Activated CD4-positive, alpha-beta T cell treated with anti-CD3 and anti-CD28 coated beads, Interleukin-2, amount 50 U/mL, for 48 hours (primary cell): ENCODE measurements at regions not wholly inside any gene's neighbourhood (a gene's known extent, or its start where the extent isn't known, plus 50 kb on each side); places are given as distances from the start of the nearest gene placed in this dataset.

Experiments used
- DNase-seq, 2 experiments: peaks; one replicate each; pipeline ENCODE4 v3.0.0-alpha.2; 2020

GRCh38 chr20:62527781-62528180 is 52.0 kb upstream of the GATA5 start:
- DNase-seq: no peak

- no peak for DNase-seq
Observed at GRCh38 chr20:62528983-62529891, 53.4 kb upstream of the GATA5 start.

GRCh38 chr20:62529896-62530642 is 54.3 kb upstream of the GATA5 start:
- no peak for DNase-seq

DNA sequence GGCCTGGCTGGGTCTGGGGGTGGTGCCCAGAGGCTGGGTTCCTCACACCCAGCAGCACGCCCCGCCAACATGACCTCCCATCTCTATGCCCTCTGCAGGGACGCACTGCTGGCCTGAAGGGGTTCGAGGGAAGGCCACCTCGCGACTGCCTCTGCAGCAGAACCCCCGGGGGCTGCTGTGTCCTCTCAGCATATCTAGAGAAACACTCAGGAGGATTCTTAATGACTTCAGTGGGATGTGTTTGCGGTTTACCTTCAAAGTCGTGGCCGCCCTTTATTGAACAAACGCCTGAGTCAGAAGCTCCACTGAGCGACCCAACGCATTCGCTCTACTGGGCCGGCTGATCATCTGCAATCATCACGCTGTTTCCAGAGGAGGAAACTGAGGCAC is 54.8 kb upstream of the GATA5 start:
- no peak for DNase-seq

DNA sequence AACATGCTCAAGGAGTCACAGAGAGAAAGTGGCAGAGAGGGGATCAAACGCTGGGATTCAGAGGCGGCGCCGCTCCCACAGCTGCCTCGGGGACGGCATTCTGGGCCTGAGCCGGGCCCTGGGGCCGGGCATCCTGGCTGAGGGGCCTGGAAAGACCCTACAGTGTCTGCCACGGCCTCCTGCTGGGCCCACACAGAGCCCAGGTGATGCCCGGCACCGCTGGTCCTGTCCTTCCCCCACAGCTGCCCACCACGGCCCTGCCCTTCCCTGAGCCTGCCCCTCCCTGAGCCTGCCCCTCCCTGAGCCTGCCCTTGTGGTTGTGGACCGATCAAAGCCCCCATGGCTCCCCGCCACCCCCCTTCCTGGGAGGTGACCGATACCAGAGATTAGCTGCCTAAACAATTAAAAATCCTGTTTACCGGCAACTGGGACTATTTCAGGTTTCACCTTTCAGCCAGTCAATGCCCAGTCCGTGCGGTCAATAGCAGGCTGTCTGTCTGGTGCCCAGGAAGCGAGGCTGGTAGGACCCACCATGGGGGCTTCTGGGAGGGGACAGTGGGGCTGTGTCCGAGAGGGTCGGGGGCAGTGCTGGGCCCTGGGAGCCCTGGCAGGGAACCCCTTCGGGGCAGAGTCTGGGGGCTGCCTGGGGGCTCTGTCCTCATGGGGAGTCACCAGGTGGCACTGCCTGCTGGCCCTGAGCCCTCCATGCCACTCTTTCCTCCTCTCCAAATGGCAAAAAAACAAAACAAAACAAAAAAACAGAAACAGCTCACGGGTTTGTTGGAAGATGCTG is 55.4 kb upstream of the GATA5 start:
- no peak for DNase-seq

DNA sequence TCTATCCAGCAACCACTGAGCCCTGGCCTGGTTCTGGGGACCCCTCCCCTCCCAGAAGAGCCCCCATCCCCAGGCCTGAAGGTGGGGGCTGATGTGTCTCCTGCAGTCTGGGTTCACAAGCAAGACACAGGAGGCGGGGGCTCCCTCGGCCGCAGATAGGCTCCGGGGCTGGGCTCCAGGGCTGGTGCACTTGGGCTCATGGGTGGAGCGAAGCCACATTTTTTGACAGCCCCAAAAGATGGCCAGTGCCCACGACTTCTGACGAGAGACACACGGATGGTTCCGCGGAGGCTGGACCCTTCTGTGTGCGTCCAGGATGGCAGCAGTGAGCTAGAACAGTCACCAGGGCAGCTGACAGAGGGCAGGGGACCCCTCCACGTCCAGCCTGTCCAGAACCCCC is 57.1 kb upstream of the GATA5 start:
- DNase-seq: no peak

- DNase-seq: no peak
Observed at GRCh38 chr20:62533591-62534495, 58.0 kb upstream of the GATA5 start.

- DNase-seq: no peak
Observed at GRCh38 chr20:62534526-62535221, 58.9 kb upstream of the GATA5 start.

DNA sequence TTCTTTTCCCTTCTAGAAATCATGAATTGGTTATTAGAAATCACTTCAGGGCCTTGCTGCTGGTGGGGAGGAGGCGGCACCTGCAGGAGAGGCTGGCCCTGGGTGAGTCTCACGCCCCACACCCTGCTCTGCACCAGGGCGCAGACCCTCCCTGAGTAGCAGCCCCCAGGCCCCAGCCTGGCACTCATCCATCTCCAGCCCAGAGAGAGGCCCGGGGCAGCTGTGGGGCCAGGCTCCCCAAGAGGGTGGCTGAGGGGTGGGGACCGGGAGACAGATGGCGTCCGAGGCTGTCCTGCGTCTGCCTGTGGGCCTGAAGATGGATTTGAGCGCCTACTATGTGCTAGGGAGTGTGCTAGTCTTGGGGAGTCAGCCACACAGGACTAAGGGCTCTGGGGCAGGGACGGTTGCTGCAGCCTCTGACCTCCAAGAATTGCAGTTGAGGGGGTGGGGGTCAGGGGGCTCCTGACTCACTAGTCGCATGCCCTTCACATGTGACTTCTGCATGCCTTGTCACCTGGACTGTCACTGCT is 59.6 kb upstream of the GATA5 start:
- no peak for DNase-seq

GRCh38 chr20:62535964-62536363 is 60.2 kb upstream of the GATA5 start:
- DNase-seq: no peak

GRCh38 chr20:62536871-62537401 is 61.1 kb upstream of the GATA5 start:
- DNase-seq: no peak

DNA sequence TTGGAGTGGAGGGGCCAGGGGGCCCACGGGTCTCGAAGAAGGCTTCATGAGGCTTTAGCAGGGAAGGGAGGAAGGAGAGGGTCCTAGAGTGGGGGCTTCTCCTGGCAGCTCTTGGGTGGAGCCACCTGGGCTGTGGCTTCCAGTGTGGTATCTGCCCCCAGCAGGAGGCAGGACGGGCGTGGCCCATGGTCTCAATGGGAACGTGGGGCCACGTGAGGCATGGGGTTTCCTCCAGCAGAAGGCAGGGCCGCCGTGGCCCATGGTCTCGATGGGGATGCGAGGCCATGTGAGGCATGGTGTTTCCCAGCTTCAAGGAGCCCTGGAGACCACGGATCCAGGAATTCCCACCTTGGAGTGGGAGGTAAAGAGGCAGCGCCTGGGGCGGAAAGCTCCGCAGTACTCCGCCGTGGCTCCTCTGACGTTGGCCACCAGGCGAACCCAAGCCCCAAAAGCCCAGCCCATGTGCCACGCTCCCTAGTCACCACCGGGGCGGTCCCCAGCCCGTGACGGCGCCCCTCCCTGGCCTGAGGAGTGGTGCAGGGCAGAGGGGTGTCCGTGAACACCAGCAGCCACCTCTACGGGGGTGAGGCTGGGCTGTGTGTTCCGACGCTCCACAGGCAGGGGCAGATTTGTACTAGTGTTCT is 62.0 kb upstream of the GATA5 start:
- DNase-seq: no peak

DNA sequence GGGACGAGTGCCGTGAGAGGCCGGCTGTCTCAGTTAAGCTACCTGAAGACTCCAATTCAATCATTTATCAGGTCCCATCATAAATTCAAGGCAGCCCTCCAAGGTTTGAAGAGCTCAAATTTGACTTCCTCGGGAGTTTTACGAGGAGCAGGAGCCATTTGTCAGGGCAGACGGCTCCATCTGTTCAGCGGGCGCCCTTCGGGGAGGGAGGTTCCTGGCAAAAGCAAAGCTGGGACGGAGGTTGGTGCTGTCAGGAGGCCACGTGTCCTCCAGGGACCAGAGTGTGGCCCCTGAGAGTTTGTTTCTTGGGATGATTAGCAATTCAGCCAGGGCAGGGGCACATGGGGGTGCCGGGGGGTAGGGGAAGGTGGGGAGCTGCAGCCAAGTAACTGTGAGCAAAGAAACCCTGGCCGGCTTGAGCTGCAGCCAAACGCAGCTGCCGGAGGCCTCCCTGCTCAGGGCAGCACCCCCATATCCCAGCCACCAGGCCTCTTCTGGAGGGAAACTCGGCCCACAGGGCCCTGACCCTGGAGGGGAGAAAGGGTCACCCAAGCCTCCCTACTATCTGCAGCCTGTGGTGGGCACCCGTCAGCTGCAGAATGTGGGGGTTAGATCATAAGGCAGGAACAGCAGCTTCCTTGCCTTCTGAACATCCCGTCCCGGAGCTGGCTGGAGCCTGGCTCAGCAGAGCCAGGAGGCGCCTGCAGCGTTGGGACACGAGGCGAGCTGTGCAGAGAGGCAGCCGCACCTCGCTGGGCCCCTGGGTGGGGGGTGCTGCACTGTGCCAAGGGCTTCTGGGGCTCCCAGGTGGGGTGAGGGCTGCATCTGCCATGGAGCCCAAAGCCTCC is 63.6 kb upstream of the GATA5 start:
- no peak for DNase-seq

DNA sequence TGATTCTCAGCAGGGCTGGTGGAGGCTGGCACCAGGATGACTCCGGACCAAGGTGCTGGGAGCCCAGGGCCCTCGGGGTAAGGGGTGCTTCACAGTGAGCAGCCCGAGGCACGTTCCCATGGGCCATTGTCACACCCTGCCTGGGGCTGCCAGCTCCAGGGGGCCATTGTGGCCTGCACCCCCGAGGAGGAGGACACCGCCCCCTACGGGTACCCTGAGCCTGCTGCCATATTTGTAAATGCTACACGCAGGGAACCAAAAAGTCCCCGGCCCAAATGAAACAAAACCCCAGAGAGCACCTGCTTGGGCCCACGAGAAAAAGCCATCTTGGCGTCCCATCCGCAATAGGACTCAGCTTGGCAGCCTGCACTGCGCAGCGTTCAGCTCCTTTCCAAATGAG is 64.7 kb upstream of the GATA5 start:
- DNase-seq: no peak

GRCh38 chr20:62542862-62543261 is 67.1 kb upstream of the GATA5 start:
- no peak for DNase-seq

DNA sequence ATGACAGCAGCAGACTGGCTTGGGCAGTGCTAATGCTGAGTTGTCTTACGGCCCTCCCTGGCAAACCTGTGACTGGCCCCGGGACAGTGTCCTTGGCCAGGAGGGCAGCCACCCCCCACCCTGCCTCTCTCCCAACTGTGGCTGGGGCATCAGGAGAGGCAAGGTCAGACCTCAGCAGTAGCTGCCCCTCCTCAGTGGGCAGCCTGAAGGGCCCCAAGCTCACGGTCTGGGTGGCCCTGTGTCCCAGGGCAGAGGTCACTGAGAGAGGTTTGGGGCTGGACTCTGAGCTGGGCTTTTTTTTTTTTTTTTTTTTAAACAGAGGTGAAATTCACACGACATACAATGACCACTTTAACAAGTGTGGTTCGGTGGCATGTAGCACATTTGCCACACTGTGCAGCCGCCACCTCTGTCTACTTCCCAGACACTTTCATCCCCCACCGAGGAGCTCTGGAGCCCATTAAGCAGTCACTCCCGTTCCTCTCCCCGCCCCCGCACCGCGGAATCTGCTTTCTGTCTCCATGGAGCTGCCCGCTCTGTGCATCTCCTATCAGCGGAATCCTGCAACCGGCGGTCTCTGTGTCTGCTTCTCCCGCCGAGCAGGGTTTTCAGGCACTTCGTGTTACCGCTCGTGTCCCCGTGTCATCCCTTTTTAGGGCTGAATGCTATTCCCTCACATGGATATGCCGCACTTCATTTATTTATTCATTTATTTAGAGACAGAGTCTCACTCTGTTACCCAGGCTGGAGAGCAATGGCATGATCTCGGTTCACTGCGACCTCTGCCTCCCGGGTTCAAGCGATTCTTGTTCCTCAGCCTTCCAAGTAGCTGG is 67.9 kb upstream of the GATA5 start:
- DNase-seq: no peak

DNA sequence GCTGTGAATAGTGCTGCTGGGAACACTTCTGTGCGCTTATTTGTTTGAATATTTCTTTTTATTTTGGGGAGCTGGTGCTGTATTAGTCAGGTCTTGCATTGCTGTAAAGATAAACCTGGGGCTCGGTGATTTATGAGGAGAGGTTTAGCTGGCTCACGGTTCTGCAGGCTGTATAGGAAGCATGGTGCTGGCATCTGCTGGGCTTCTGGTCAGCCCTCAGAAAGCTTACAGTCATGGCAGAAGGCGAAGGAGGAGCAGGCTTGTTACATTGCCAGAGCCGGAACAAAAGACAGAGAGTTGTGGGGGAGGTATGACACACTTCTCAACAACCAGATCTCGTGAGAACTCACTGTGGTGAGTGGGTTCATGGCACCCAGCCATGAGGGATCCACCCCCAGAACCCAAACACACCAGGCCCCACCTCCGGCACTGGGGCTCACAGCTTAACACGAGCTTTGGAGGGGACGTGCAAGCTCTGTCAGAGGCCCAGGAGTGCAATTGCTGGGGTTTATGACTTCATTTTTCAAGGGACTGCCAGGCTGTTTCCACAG is 68.8 kb upstream of the GATA5 start:
- DNase-seq: no peak

- DNase-seq: no peak
Observed at GRCh38 chr20:62545271-62545670, 69.5 kb upstream of the GATA5 start.
